ENCODE measurements at regions not wholly inside any gene's neighbourhood (a gene's known extent, or its start where the extent isn't known, plus 50 kb on each side); places are given as distances from the start of the nearest gene placed in this dataset.
"Not testable (repeated sequence)": the region's sequence is repeated elsewhere in the genome, so short reads cannot be mapped to it uniquely, and the experiment has no call there.

DNA sequence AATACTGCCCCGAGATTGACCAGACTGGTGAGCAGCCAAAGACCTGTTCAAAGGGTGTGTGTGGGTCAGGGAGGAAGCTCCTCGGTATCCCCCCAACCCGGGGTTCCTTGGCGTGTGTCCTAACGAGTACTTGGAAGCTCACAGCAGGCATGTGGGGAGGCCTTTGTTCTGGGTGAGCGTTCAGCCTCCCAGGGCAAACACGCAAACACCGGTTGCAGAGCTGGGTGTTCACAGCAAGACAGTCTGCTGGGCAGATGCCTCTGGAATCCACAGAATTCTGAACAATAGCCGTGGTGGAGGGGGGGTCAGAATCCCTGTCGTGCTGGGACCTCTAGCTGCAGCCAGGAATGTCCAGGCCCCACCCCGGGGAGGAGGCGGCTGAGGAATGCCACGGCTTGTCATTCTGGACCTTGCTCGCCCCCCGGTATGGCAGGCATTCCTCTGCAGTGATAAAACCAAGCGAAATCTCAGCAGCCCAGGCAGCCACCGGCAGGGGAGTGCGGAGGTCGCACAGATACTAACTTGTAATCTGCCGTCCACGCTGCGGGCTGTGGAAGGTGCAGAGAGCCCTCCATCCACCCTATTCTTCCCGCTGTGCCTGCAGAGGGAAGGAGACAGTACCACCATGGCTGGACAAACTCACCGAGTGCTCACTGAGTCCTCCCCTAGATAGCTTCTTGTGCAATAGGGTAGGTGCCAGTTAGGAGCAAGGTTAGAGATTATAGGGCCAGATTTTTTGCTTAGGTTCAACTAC lies 77.8 kb upstream of the METTL9 start:
- not testable (repeated sequence) for H3K36me3 Mint-ChIP-seq; DNase-seq (ENCODE audit: extremely low spot score, unreplicated experiment); H3K27me3 Mint-ChIP-seq; H3K9me3 Mint-ChIP-seq
- peaks cover 23% of the 10 kb centered on the region for H3K4me1 Mint-ChIP-seq (ENCODE audit: unreplicated experiment)
- H3K27ac Mint-ChIP-seq, result peak overlapping the region; percentile 92
- H3K4me3 Mint-ChIP-seq, result peak overlapping the region; percentile 82
- TF ChIP-seq CTCF (conservative IDR thresholded peaks at IDR 0.05), result peak; percentile 55

DNA sequence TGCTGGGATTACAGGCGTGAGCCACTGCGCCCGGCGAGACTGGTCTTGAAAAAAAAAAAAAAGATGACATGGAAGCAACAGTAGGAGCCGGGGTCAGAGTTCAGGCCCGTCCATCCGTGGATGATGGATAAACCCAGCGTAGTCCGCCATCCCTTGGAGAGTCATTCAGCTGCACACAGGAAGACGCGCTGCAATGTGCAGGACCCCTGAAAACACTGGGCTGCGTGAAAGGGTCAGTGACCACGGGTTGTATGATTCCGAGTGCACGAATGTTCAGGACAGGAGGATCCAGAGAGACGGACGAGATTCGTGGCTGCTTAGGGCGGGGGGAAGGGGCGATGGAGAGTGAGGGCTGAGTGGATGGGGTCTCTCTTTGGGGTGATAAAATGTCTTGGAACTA lies 76.5 kb upstream of the METTL9 start:
- H3K27ac Mint-ChIP-seq, result peak overlapping the region; percentile 29
- H3K36me3 Mint-ChIP-seq; H3K9me3 Mint-ChIP-seq; H3K27me3 Mint-ChIP-seq; DNase-seq (ENCODE audit: extremely low spot score, unreplicated experiment): not testable (repeated sequence)
- H3K4me3 Mint-ChIP-seq, result peak overlapping the region; percentile 22
- peaks cover 35% of the 10 kb centered on the region for H3K4me1 Mint-ChIP-seq (ENCODE audit: unreplicated experiment)

GRCh38 chr16:21523411-21524067 lies 75.8 kb upstream of the METTL9 start:
- Mint-ChIP-seq H3K9me3 (no peaks in the 10 kb centered on the region), H3K4me1 (ENCODE audit: unreplicated experiment) (peaks cover 28% of the 10 kb centered on the region), H3K36me3 (peaks cover 3% of the 10 kb centered on the region), H3K27ac (no peak overlapping the region), H3K27me3 (peaks cover 8% of the 10 kb centered on the region), H3K4me3 (no peak overlapping the region)
- DNase-seq (ENCODE audit: extremely low spot score, unreplicated experiment), result no peak
- no peak for TF ChIP-seq CTCF (conservative IDR thresholded peaks at IDR 0.05)

- Mint-ChIP-seq H3K4me3 (no peak overlapping the region), H3K27me3 (peaks cover 8% of the 10 kb centered on the region), H3K36me3 (peaks cover 1% of the 10 kb centered on the region), H3K4me1 (ENCODE audit: unreplicated experiment) (peaks cover 24% of the 10 kb centered on the region), H3K27ac (no peak overlapping the region), H3K9me3 (no peaks in the 10 kb centered on the region)
- DNase-seq (ENCODE audit: extremely low spot score, unreplicated experiment), result no peak
- no peak for TF ChIP-seq CTCF (conservative IDR thresholded peaks at IDR 0.05)
Observed at GRCh38 chr16:21524068-21524751, 75.2 kb upstream of the METTL9 start.

- H3K4me3 Mint-ChIP-seq; DNase-seq (ENCODE audit: extremely low spot score, unreplicated experiment); H3K36me3 Mint-ChIP-seq; H3K27ac Mint-ChIP-seq; H3K27me3 Mint-ChIP-seq; H3K9me3 Mint-ChIP-seq: not testable (repeated sequence)
- H3K4me1 Mint-ChIP-seq (ENCODE audit: unreplicated experiment), result peaks cover 23% of the 10 kb centered on the region
Observed at GRCh38 chr16:21524752-21525028, 74.7 kb upstream of the METTL9 start.

- DNase-seq (ENCODE audit: extremely low spot score, unreplicated experiment), result not testable (repeated sequence)
Observed at GRCh38 chr16:21525029-21525895, 74.1 kb upstream of the METTL9 start.

GRCh38 chr16:21525956-21526922 lies 73.1 kb upstream of the METTL9 start:
- H3K4me3 Mint-ChIP-seq, result peak overlapping the region; percentile 28
- not testable (repeated sequence) for H3K36me3 Mint-ChIP-seq; DNase-seq (ENCODE audit: extremely low spot score, unreplicated experiment); H3K9me3 Mint-ChIP-seq; H3K27me3 Mint-ChIP-seq
- peaks cover 23% of the 10 kb centered on the region for H3K4me1 Mint-ChIP-seq (ENCODE audit: unreplicated experiment)
- H3K27ac Mint-ChIP-seq, result peak overlapping the region; percentile 62

More at GRCh38 chr16:21525029-21525895, 74.1 kb upstream of the METTL9 start:
- H3K4me1 Mint-ChIP-seq (ENCODE audit: unreplicated experiment), result peaks cover 23% of the 10 kb centered on the region
- H3K36me3 Mint-ChIP-seq, H3K4me3 Mint-ChIP-seq, H3K27ac Mint-ChIP-seq, H3K9me3 Mint-ChIP-seq, H3K27me3 Mint-ChIP-seq: not testable (repeated sequence)

Measured in type B pancreatic cell (in vitro differentiated cells).